Heart right ventricle (tissue), 16 donors: ENCODE measurements at regions not wholly inside any gene's neighbourhood (a gene's known extent, or its start where the extent isn't known, plus 50 kb on each side); places are given as distances from the start of the nearest gene placed in this dataset.

ENCODE experiments used
- ATAC-seq, 8 donors: fragments of 200-7000 bp; cut with Tn5 transposase; one replicate each; pipeline ENCODE4 v1.9.1; 2020; ENCODE audit warnings: mild to moderate bottlenecking in 8 of 8, moderate library complexity in 8 of 8, moderate number of reproducible peaks in 1 of 8
- DNase-seq, 2 donors: peaks; one replicate each; pipeline ENCODE4 v3.0.0-alpha.2; 2020
- H3K27ac ChIP-seq, 10 donors: fragments of 200-600 bp; sonication (generic) in 2 of 10; one replicate each; pipeline versions ENCODE4 v1.5.0 to v1.8.0; 2020 to 2022; ENCODE audit warnings: mild to moderate bottlenecking in 3 of 10
- H3K27me3 ChIP-seq, 7 donors: fragments of 200-600 bp; one replicate each; pipeline ENCODE4 v1.8.0; 2021 to 2022; ENCODE audit warnings: mild to moderate bottlenecking in 2 of 7
- H3K36me3 ChIP-seq, 9 donors: fragments of 200-600 bp; sonication (generic) in 1 of 9; one replicate each; pipeline versions ENCODE4 v1.5.0 to v1.8.0; 2020 to 2022; ENCODE audit warnings: mild to moderate bottlenecking in 2 of 9
- H3K4me1 ChIP-seq, 9 donors: fragments of 200-600 bp; sonication (generic) in 1 of 9; one replicate each; pipeline versions ENCODE4 v1.5.0 to v1.8.0; 2020 to 2022; ENCODE audit warnings: mild to moderate bottlenecking in 4 of 9
- H3K4me3 ChIP-seq, 10 donors: fragments of 200-600 bp; sonication (generic) in 2 of 10; one replicate each; pipeline versions ENCODE4 v1.5.0 to v1.8.0; 2020 to 2022; ENCODE audit warnings: mild to moderate bottlenecking in 7 of 10, moderate library complexity in 2 of 10
- H3K9me3 ChIP-seq, 11 donors: fragments of 200-600 bp in 10 of 11; sonication (generic) in 2 of 11; one replicate each; pipeline versions ENCODE4 v1.5.0 to v1.8.0; 2013 to 2022; ENCODE audit warnings: mild to moderate bottlenecking in 2 of 11, control low read depth in 1 of 11, moderate library complexity in 1 of 11
- CTCF ChIP-seq, 9 donors: fragments of 200-600 bp; sonication (generic) in 2 of 9; IDR thresholded peaks; one replicate each; pipeline versions ENCODE4 v1.5.0 to v1.8.0; 2021 to 2022; ENCODE audit warnings: antibody characterized with exemption in 9 of 9, mild to moderate bottlenecking in 5 of 9, moderate library complexity in 1 of 9
- WGBS, 2 donors: extraction: QIAGEN DNeasy Blood & Tissue Kit; methylation state at CpG; one replicate each; pipeline ENCODE4 v1.1.7; 2013; ENCODE audit warnings: inconsistent platforms in 1 of 2; 5-methylcytosine and 5-hydroxymethylcytosine counted together
- intact Hi-C, 10 donors: fragments of 100-400 bp; cut with DNase I; formaldehyde crosslinking; loops; one replicate each; pipeline versions ENCODE4 v1.11.1 to v1.14.2; 2022
- donor health status: Arrhythmogenic right ventricular cardiomyopathy.
- donor health status: ischemic (EF 13 %, LVEDD 7.1; RV severe dilation, severe dysfunction).
- donor health status: healthy with polysubstance abuse.
- donor health status: DM: no; HTN: yes; CAD: no.
- donor health status: DM: no; HTN: no; CAD: no.
- donor health status: ischemic (EF 25% LVEDD 6.9; RV normal size, moderate dysfunction).
- donor health status: ischemic (EF 25% LVEDD 5.7; RV mildly dilated, moderate dysfunction).
- donor health status: healthy.
- donor health status: DM: yes; HTN: yes; CAD: no.
- donor health status: Ischemic cardiomyopathy.
- donor health status: ischemic (EF 35%, LVEDD 5.7; RV mildly dilated, moderate dysfunction).
- donor health status: nonischemic (EF 11% LVEDD 7.7; RV severe dilation, severe dysfunction).
- donor health status: DM: yes; HTN: yes; CAD: no.
- donor health status: PGD.
- donor health status: ischemic (EF 29% LVEDD 5.4; RV normal size, mild dysfunction).
- donor health status: nonischemic (EF 23%, LVEDD 6.1; RV moderate dilation, normal function).

GRCh38 chr9:129337336-129338140 is 159.5 kb upstream of the IER5L start:
- peaks cover 19 to 75% (median 52%) of the 10 kb centered on the region in 9 donors for H3K4me1 ChIP-seq
- intact Hi-C loops = loop anchor here in 7 of 10 donors (5.0 to 10.0 kb wide), 8 partner anchors 45 to 277 kb away; partner anchors contain the start of gene IER5L (in 1 of the 7)
- peak overlapping the region in 7 of 10 donors; percentile 2 to 96 (median 91) for H3K27ac ChIP-seq

GRCh38 chr9:129336601-129337331 is 158.7 kb upstream of the IER5L start:
- Histone ChIP-seq H3K4me1 (peaks cover 19 to 69% (median 52%) of the 10 kb centered on the region in 9 donors), H3K27ac (peak overlapping the region in 9 of 10 donors; percentile 6 to 96 (median 86)), H3K9me3 (peaks cover 0 to 4% (median 0%) of the 10 kb centered on the region in 11 donors), H3K27me3 (no peaks in the 10 kb centered on the region), H3K36me3 (no peaks in the 10 kb centered on the region), H3K4me3 (peak overlapping the region; percentile 16 to 61 (median 44))
- ATAC-seq (peak in 2 of 8 donors; percentile 2 to 14), DNase-seq (no peak)
- 2% methylated on average over 56 of the region's 56 CpGs for WGBS, 2 donors
- intact Hi-C loops = loop anchor here in 7 of 10 donors (5.0 to 10.0 kb wide), 8 partner anchors 46 to 278 kb away; partner anchors contain the start of gene IER5L (in 1 of the 7)
- no peak for TF ChIP-seq CTCF (IDR thresholded peaks at IDR 0.05)

More at GRCh38 chr9:129337336-129338140, 159.5 kb upstream of the IER5L start:
- no peak for TF ChIP-seq CTCF (IDR thresholded peaks at IDR 0.05)
- no peaks in the 10 kb centered on the region for H3K36me3 ChIP-seq
- ATAC-seq (no peak), DNase-seq (no peak)
- H3K27me3 ChIP-seq = no peaks in the 10 kb centered on the region
- peak overlapping the region in 9 of 10 donors; percentile 16 to 61 (median 49) for H3K4me3 ChIP-seq
- no peaks in the 10 kb centered on the region for H3K9me3 ChIP-seq
- WGBS, 2 donors = 71% methylated on average over 27 of the region's 27 CpGs

- WGBS, 2 donors = 82 to 85% methylated on average over 5 of the region's 5 CpGs
- intact Hi-C loops = loop anchor here in 7 of 10 donors (5.0 to 10.0 kb wide), 8 partner anchors 46 to 279 kb away; partner anchors contain the start of gene IER5L (in 1 of the 7)
- no peak for DNase-seq
- Histone ChIP-seq H3K27ac (peak overlapping the region in 9 of 10 donors; percentile 6 to 96 (median 86)), H3K9me3 (peaks cover 0 to 7% (median under 1%) of the 10 kb centered on the region in 11 donors), H3K4me1 (peaks cover 19 to 68% (median 49%) of the 10 kb centered on the region in 9 donors), H3K36me3 (no peaks in the 10 kb centered on the region), H3K4me3 (peak overlapping the region in 9 of 10 donors; percentile 16 to 61 (median 49)), H3K27me3 (no peaks in the 10 kb centered on the region)
- ATAC-seq = no peak
- TF ChIP-seq CTCF (IDR thresholded peaks at IDR 0.05) = no peak
Measured at GRCh38 chr9:129336130-129336528, 158.1 kb upstream of the IER5L start.
